Mammary epithelial cell (primary cell): ENCODE measurements at regions not wholly inside any gene's neighbourhood (a gene's known extent, or its start where the extent isn't known, plus 50 kb on each side); places are given as distances from the start of the nearest gene placed in this dataset.

Experiments used
- EZH2 ChIP-seq: IDR thresholded peaks from 2 replicates; pipeline ENCODE4 v1.6.1; 2012; ENCODE audit warnings: low read length, inconsistent platforms, borderline replicate concordance
- TF ChIP-seq, protein P1 (sequence below), 2 donors: IDR thresholded peaks in 1 of 2; conservative IDR thresholded peaks in 1 of 2; 2 replicates each; pipeline ENCODE4 v1.5.1; 2011 to 2012; ENCODE audit warnings: inconsistent platforms in 2 of 2, low read length in 2 of 2, mild to moderate bottlenecking in 2 of 2, control low read depth in 1 of 2, low read depth in 1 of 2; ENCODE audit not compliant: insufficient read depth in 1 of 2; ENCODE audit errors: extremely low read depth in 1 of 2

DNA sequence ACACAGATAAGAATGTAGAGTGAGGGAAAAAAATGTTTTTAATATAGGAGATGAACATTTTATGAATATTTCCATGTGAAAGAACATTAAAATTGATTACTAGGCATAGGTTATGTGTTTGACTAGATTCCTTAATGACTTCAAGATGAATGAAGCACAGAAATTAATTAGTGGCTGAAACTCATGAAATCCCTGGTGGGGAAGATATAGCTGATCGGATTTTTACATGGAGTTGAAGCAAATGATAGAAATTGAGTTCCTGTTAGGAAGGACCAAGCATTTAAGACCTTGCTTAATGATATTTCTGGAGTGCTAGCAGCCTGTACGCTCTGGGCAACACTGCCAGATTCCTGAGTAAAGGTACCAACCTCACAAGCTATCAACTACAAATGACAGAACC, 68.9 kb upstream of the IVNS1ABP start:
- TF ChIP-seq, protein P1, sequence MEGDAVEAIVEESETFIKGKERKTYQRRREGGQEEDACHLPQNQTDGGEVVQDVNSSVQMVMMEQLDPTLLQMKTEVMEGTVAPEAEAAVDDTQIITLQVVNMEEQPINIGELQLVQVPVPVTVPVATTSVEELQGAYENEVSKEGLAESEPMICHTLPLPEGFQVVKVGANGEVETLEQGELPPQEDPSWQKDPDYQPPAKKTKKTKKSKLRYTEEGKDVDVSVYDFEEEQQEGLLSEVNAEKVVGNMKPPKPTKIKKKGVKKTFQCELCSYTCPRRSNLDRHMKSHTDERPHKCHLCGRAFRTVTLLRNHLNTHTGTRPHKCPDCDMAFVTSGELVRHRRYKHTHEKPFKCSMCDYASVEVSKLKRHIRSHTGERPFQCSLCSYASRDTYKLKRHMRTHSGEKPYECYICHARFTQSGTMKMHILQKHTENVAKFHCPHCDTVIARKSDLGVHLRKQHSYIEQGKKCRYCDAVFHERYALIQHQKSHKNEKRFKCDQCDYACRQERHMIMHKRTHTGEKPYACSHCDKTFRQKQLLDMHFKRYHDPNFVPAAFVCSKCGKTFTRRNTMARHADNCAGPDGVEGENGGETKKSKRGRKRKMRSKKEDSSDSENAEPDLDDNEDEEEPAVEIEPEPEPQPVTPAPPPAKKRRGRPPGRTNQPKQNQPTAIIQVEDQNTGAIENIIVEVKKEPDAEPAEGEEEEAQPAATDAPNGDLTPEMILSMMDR (conservative IDR thresholded peaks at IDR 0.05 in 1 of 2, IDR thresholded peaks at IDR 0.05 in 1 of 2; ENCODE audit: extremely low read depth in 1 of 2, insufficient read depth in 1 of 2, low read depth in 1 of 2, low read length in 2 of 2) = no peak
- no peak for TF ChIP-seq EZH2
